ENCODE measurements at regions not wholly inside any gene's neighbourhood (a gene's known extent, or its start where the extent isn't known, plus 50 kb on each side); places are given as distances from the start of the nearest gene placed in this dataset.

GRCh38 chr16:9401173-9401572, 309.7 kb downstream of the HAPSTR1 start:
- Histone ChIP-seq H3K9me3 (no peaks in the 10 kb centered on the region), H3K27me3 (no peaks in the 10 kb centered on the region), H3K4me1 (no peaks in the 10 kb centered on the region), H3K27ac (no peak overlapping the region), H3K36me3 (no peaks in the 10 kb centered on the region), H3K4me3 (no peak overlapping the region)
- intact Hi-C loops (cut with DNase I; ENCODE audit: low total_unique reads): no loop called here
- DNase-seq: no peak
- TF ChIP-seq POLR2A (IDR thresholded peaks at IDR 0.05): no peak
- TF ChIP-seq CTCF (IDR thresholded peaks at IDR 0.05): no peak

GRCh38 chr16:9402293-9402860, 310.9 kb downstream of the HAPSTR1 start:
- Histone ChIP-seq H3K9me3 (no peaks in the 10 kb centered on the region), H3K27ac (no peak overlapping the region), H3K4me1 (no peaks in the 10 kb centered on the region), H3K36me3 (no peaks in the 10 kb centered on the region), H3K27me3 (no peaks in the 10 kb centered on the region), H3K4me3 (no peak overlapping the region)
- no peak for TF ChIP-seq POLR2A (IDR thresholded peaks at IDR 0.05)
- no peak for DNase-seq
- intact Hi-C loops (cut with DNase I; ENCODE audit: low total_unique reads): no loop called here

GRCh38 chr16:9404811-9405210, 313.4 kb downstream of the HAPSTR1 start:
- Histone ChIP-seq H3K27ac (no peak overlapping the region), H3K9me3 (no peaks in the 10 kb centered on the region), H3K4me1 (no peaks in the 10 kb centered on the region), H3K4me3 (no peak overlapping the region), H3K27me3 (no peaks in the 10 kb centered on the region), H3K36me3 (no peaks in the 10 kb centered on the region)
- no peak for TF ChIP-seq POLR2A (IDR thresholded peaks at IDR 0.05)
- no peak for TF ChIP-seq CTCF (IDR thresholded peaks at IDR 0.05)
- DNase-seq: no peak
- intact Hi-C loops (cut with DNase I; ENCODE audit: low total_unique reads): no loop called here

GRCh38 chr16:9406038-9406712, 314.7 kb downstream of the HAPSTR1 start:
- Histone ChIP-seq H3K27ac (no peak overlapping the region), H3K4me3 (no peak overlapping the region), H3K27me3 (no peaks in the 10 kb centered on the region), H3K36me3 (no peaks in the 10 kb centered on the region), H3K9me3 (no peaks in the 10 kb centered on the region), H3K4me1 (no peaks in the 10 kb centered on the region)
- DNase-seq: no peak
- TF ChIP-seq POLR2A (IDR thresholded peaks at IDR 0.05) (no peak), CTCF (IDR thresholded peaks at IDR 0.05) (no peak)
- intact Hi-C loops (cut with DNase I; ENCODE audit: low total_unique reads): no loop called here

- TF ChIP-seq CTCF (IDR thresholded peaks at IDR 0.05) (no peak), POLR2A (IDR thresholded peaks at IDR 0.05) (no peak)
- intact Hi-C loops (cut with DNase I; ENCODE audit: low total_unique reads): no loop called here
- Histone ChIP-seq H3K4me1 (no peaks in the 10 kb centered on the region), H3K27me3 (no peaks in the 10 kb centered on the region), H3K9me3 (no peaks in the 10 kb centered on the region), H3K27ac (no peak overlapping the region), H3K4me3 (no peak overlapping the region), H3K36me3 (no peaks in the 10 kb centered on the region)
- no peak for DNase-seq
Measured at GRCh38 chr16:9407206-9407758, 315.8 kb downstream of the HAPSTR1 start.

Measured in uterus (tissue), 3 donors.